Erythroblast (primary cell): ENCODE measurements at regions not wholly inside any gene's neighbourhood (a gene's known extent, or its start where the extent isn't known, plus 50 kb on each side); places are given as distances from the start of the nearest gene placed in this dataset.

Experiments used
- GATA1 ChIP-seq: IDR thresholded peaks from 2 replicates; pipeline ENCODE4 v1.6.1; 2011; ENCODE audit warnings: low read depth, mild to moderate bottlenecking, control low read depth, low read length, moderate library complexity
- POLR2A ChIP-seq: IDR thresholded peaks from 2 replicates; pipeline ENCODE4 v1.6.1; 2011; ENCODE audit warnings: mild to moderate bottlenecking, low read length

GRCh38 chr5:129372025-129372424 lies 88.1 kb upstream of the ADAMTS19 start:
- no peak for TF ChIP-seq POLR2A
- TF ChIP-seq GATA1: no peak
